ENCODE measurements at regions not wholly inside any gene's neighbourhood (a gene's known extent, or its start where the extent isn't known, plus 50 kb on each side); places are given as distances from the start of the nearest gene placed in this dataset.

DNA sequence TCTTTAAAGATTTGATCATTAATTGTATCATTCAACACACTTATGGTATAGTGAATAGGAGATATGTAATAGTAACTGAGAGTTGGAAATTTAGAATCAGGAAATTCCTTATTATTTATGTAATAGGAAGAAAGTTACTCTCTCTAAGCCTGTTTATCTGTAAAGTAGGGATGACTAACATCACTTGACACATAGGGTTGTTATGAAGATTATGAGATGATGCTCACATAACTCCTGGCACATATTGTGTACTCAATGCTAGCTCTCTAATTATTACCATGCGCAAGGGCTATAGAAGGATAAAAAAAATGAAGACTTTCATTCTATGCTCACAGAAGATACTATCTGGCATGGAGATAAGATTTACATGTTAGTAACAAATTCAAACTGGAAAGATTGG lies 149.9 kb downstream of the ISOC1 start:
- no peak for TF ChIP-seq CTCF (conservative IDR thresholded peaks at IDR 0.05; ENCODE audit: low read length)
- no peak for TF ChIP-seq EZH2phosphoT487 (IDR thresholded peaks at IDR 0.05; ENCODE audit: borderline replicate concordance, low read depth, low read length)
- no peaks in the 10 kb centered on the region for H3K36me3 ChIP-seq (ENCODE audit: insufficient read depth, low read length)
- intact Hi-C loops (cut with micrococcal nuclease; ENCODE audit: unreplicated experiment): no loop called here

GRCh38 chr5:129245489-129245888 lies 150.9 kb downstream of the ISOC1 start:
- no peaks in the 10 kb centered on the region for H3K4me1 ChIP-seq (ENCODE audit: insufficient read depth, low read length, poor library complexity, severe bottlenecking)
- H3K79me2 ChIP-seq (ENCODE audit: insufficient read depth, low read depth, low read length): no peaks in the 10 kb centered on the region
- no peak overlapping the region for H3K4me3 ChIP-seq (ENCODE audit: low read depth, low read length, poor library complexity, severe bottlenecking)
- H4K20me1 ChIP-seq (ENCODE audit: insufficient read depth, low read length): no peaks in the 10 kb centered on the region
- no peaks in the 10 kb centered on the region for H3K36me3 ChIP-seq (ENCODE audit: insufficient read depth, low read length)
- H2AFZ ChIP-seq (ENCODE audit: low read length): no peak overlapping the region
- intact Hi-C loops (cut with micrococcal nuclease; ENCODE audit: unreplicated experiment): no loop called here
- H3K9me3 ChIP-seq (ENCODE audit: low read length): no peaks in the 10 kb centered on the region
- POLR2A ChIA-PET: no interaction called here
- no peak overlapping the region for H3K27ac ChIP-seq (ENCODE audit: low read depth, low read length, poor library complexity, severe bottlenecking)
- TF ChIP-seq EZH2phosphoT487 (IDR thresholded peaks at IDR 0.05; ENCODE audit: borderline replicate concordance, low read depth, low read length) (no peak), CTCF (conservative IDR thresholded peaks at IDR 0.05; ENCODE audit: low read length) (no peak)
- CTCF ChIA-PET (ENCODE audit: unreplicated experiment): no interaction called here
- BruUV-seq (replicated peaks): no TSS peak
- no peak for DNase-seq (ENCODE audit: low spot score)
- H3K9me2 ChIP-seq (ENCODE audit: insufficient read depth, low read length): no peaks in the 10 kb centered on the region
- H3K4me2 ChIP-seq (ENCODE audit: low read length): no peak overlapping the region

More for the DNA sequence above, 149.9 kb downstream of the ISOC1 start:
- Histone ChIP-seq H3K4me3 (ENCODE audit: low read depth, low read length, poor library complexity, severe bottlenecking) (no peak overlapping the region), H3K9me3 (ENCODE audit: low read length) (no peaks in the 10 kb centered on the region), H3K4me1 (ENCODE audit: insufficient read depth, low read length, poor library complexity, severe bottlenecking) (no peaks in the 10 kb centered on the region), H3K4me2 (ENCODE audit: low read length) (no peak overlapping the region), H2AFZ (ENCODE audit: low read length) (no peak overlapping the region), H3K9me2 (ENCODE audit: insufficient read depth, low read length) (no peaks in the 10 kb centered on the region), H3K27ac (ENCODE audit: low read depth, low read length, poor library complexity, severe bottlenecking) (no peak overlapping the region), H3K79me2 (ENCODE audit: insufficient read depth, low read depth, low read length) (no peaks in the 10 kb centered on the region), H4K20me1 (ENCODE audit: insufficient read depth, low read length) (no peaks in the 10 kb centered on the region)
- DNase-seq (ENCODE audit: low spot score): no peak
- BruUV-seq (replicated peaks): no TSS peak
- ChIA-PET CTCF (ENCODE audit: unreplicated experiment) (no interaction called here), POLR2A (no interaction called here)

GRCh38 chr5:129246088-129246487 lies 151.5 kb downstream of the ISOC1 start:
- no TSS peak for BruUV-seq (replicated peaks)
- intact Hi-C loops (cut with micrococcal nuclease; ENCODE audit: unreplicated experiment): no loop called here
- H3K4me3 ChIP-seq (ENCODE audit: low read depth, low read length, poor library complexity, severe bottlenecking): no peak overlapping the region
- no peaks in the 10 kb centered on the region for H4K20me1 ChIP-seq (ENCODE audit: insufficient read depth, low read length)
- H3K79me2 ChIP-seq (ENCODE audit: insufficient read depth, low read depth, low read length): no peaks in the 10 kb centered on the region
- ChIA-PET POLR2A (interaction anchor here (0.6 kb wide), 1 partner anchor 117 kb away, joined by 8 read pairs; no protein-coding TSS in a partner anchor), CTCF (ENCODE audit: unreplicated experiment) (no interaction called here)
- H2AFZ ChIP-seq (ENCODE audit: low read length): no peak overlapping the region
- DNase-seq (ENCODE audit: low spot score): no peak
- no peak overlapping the region for H3K4me2 ChIP-seq (ENCODE audit: low read length)
- H3K36me3 ChIP-seq (ENCODE audit: insufficient read depth, low read length): no peaks in the 10 kb centered on the region
- TF ChIP-seq EZH2phosphoT487 (IDR thresholded peaks at IDR 0.05; ENCODE audit: borderline replicate concordance, low read depth, low read length) (no peak), CTCF (conservative IDR thresholded peaks at IDR 0.05; ENCODE audit: low read length) (no peak)
- no peaks in the 10 kb centered on the region for H3K4me1 ChIP-seq (ENCODE audit: insufficient read depth, low read length, poor library complexity, severe bottlenecking)
- H3K9me3 ChIP-seq (ENCODE audit: low read length): no peaks in the 10 kb centered on the region
- no peaks in the 10 kb centered on the region for H3K9me2 ChIP-seq (ENCODE audit: insufficient read depth, low read length)
- H3K27ac ChIP-seq (ENCODE audit: low read depth, low read length, poor library complexity, severe bottlenecking): no peak overlapping the region

Data from OCI-LY7 (cell line).